ENCODE measurements at regions not wholly inside any gene's neighbourhood (a gene's known extent, or its start where the extent isn't known, plus 50 kb on each side); places are given as distances from the start of the nearest gene placed in this dataset.

DNA sequence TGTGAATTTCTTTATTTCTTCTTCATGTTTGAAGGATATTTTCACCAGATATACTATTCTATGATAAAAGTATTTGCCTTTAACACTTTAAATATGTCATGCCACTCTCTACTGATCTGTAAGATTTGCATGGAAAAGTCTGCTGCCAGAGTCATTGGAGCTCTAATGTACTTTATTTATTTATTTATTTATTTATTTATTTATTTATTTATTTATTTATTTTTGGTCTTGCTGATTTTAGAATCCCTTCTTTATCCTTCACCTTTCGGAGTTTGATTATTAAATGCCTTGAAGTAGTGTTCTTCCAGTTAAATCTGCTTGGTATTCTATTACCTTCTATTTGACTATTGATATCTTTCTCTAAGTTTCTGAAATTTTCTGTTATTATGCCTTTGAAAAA is 1669.6 kb downstream of the OTOL1 start:
- TF ChIP-seq, protein P1, sequence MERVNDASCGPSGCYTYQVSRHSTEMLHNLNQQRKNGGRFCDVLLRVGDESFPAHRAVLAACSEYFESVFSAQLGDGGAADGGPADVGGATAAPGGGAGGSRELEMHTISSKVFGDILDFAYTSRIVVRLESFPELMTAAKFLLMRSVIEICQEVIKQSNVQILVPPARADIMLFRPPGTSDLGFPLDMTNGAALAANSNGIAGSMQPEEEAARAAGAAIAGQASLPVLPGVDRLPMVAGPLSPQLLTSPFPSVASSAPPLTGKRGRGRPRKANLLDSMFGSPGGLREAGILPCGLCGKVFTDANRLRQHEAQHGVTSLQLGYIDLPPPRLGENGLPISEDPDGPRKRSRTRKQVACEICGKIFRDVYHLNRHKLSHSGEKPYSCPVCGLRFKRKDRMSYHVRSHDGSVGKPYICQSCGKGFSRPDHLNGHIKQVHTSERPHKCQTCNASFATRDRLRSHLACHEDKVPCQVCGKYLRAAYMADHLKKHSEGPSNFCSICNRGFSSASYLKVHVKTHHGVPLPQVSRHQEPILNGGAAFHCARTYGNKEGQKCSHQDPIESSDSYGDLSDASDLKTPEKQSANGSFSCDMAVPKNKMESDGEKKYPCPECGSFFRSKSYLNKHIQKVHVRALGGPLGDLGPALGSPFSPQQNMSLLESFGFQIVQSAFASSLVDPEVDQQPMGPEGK (CRISPR knock-in tag; IDR thresholded peaks at IDR 0.05; ENCODE audit: borderline replicate concordance): no peak
- no peak for TF ChIP-seq TOX (CRISPR knock-in tag; IDR thresholded peaks at IDR 0.05; ENCODE audit: borderline replicate concordance)
- TF ChIP-seq, protein P2, sequence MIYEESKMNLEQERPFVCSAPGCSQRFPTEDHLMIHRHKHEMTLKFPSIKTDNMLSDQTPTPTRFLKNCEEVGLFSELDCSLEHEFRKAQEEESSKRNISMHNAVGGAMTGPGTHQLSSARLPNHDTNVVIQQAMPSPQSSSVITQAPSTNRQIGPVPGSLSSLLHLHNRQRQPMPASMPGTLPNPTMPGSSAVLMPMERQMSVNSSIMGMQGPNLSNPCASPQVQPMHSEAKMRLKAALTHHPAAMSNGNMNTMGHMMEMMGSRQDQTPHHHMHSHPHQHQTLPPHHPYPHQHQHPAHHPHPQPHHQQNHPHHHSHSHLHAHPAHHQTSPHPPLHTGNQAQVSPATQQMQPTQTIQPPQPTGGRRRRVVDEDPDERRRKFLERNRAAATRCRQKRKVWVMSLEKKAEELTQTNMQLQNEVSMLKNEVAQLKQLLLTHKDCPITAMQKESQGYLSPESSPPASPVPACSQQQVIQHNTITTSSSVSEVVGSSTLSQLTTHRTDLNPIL (CRISPR knock-in tag; IDR thresholded peaks at IDR 0.05; ENCODE audit: low read depth): no peak
- no peak for TF ChIP-seq RARB (CRISPR knock-in tag; IDR thresholded peaks at IDR 0.05)
- no peak for TF ChIP-seq ARNTL (CRISPR knock-in tag; IDR thresholded peaks at IDR 0.05; ENCODE audit: borderline replicate concordance, low read depth)
- no peak for TF ChIP-seq ZNF565 (CRISPR knock-in tag; conservative IDR thresholded peaks at IDR 0.05; ENCODE audit: low read depth)
- no peak for TF ChIP-seq ZC3H10 (CRISPR knock-in tag; IDR thresholded peaks at IDR 0.05)
- TF ChIP-seq ZFP30 (CRISPR knock-in tag; IDR thresholded peaks at IDR 0.05): no peak
- TF ChIP-seq SNAI2 (CRISPR knock-in tag; IDR thresholded peaks at IDR 0.05): no peak
- no peak for TF ChIP-seq TCF4 (CRISPR knock-in tag; IDR thresholded peaks at IDR 0.05; ENCODE audit: borderline replicate concordance)
- TF ChIP-seq ESRRG (CRISPR knock-in tag; IDR thresholded peaks at IDR 0.05): no peak
- TF ChIP-seq ZFP3 (CRISPR knock-in tag; IDR thresholded peaks at IDR 0.05): no peak
- TF ChIP-seq, protein P3, sequence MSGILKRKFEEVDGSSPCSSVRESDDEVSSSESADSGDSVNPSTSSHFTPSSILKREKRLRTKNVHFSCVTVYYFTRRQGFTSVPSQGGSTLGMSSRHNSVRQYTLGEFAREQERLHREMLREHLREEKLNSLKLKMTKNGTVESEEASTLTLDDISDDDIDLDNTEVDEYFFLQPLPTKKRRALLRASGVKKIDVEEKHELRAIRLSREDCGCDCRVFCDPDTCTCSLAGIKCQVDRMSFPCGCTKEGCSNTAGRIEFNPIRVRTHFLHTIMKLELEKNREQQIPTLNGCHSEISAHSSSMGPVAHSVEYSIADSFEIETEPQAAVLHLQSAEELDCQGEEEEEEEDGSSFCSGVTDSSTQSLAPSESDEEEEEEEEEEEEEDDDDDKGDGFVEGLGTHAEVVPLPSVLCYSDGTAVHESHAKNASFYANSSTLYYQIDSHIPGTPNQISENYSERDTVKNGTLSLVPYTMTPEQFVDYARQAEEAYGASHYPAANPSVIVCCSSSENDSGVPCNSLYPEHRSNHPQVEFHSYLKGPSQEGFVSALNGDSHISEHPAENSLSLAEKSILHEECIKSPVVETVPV (CRISPR knock-in tag; IDR thresholded peaks at IDR 0.05): no peak
- TF ChIP-seq GLIS3 (CRISPR knock-in tag; IDR thresholded peaks at IDR 0.05): no peak
